Kidney (tissue), 13 donors: ENCODE measurements at regions not wholly inside any gene's neighbourhood (a gene's known extent, or its start where the extent isn't known, plus 50 kb on each side); places are given as distances from the start of the nearest gene placed in this dataset.

Experiments
- DNase-seq, 5 donors: peaks; one replicate each; pipeline ENCODE4 v3.0.0-alpha.2; 2013 to 2020
- FAIRE-seq: peaks from 2 replicates; lab custom pipeline; 2012; peaks lifted over from hg19 to GRCh38; lab: Jason Lieb, UNC
- H3K27ac ChIP-seq, 2 donors: one replicate each; pipeline ENCODE4 v1.7.0; 2013; ENCODE audit warnings: low read depth in 2 of 2, low read length in 2 of 2, inconsistent platforms in 1 of 2
- H3K27me3 ChIP-seq: one replicate; pipeline ENCODE4 v1.7.1; 2013; ENCODE audit warnings: low read length, inconsistent platforms; ENCODE audit not compliant: control insufficient read depth, insufficient read depth
- H3K36me3 ChIP-seq, 3 donors: one replicate each; pipeline versions ENCODE4 v1.7.0 to v1.7.1; 2013; ENCODE audit warnings: low read length in 3 of 3, control low read depth in 1 of 3, inconsistent platforms in 1 of 3; ENCODE audit not compliant: insufficient read depth in 3 of 3, control insufficient read depth in 2 of 3
- H3K4me1 ChIP-seq, 3 donors: one replicate each; pipeline versions ENCODE4 v1.7.0 to v1.7.1; 2013; ENCODE audit warnings: low read length in 3 of 3, inconsistent platforms in 1 of 3, low read depth in 1 of 3; ENCODE audit not compliant: control insufficient read depth in 2 of 3, insufficient read depth in 2 of 3
- H3K4me3 ChIP-seq, 3 donors: one replicate each; pipeline versions ENCODE4 v1.7.0 to v1.8.1; 2013; ENCODE audit warnings: low read length in 3 of 3, control low read depth in 1 of 3, inconsistent platforms in 1 of 3
- H3K9ac ChIP-seq, 3 donors: one replicate each; pipeline versions ENCODE4 v1.7.0 to v1.7.1; 2013; ENCODE audit warnings: low read length in 3 of 3, control low read depth in 1 of 3, inconsistent platforms in 1 of 3
- H3K9me3 ChIP-seq, 3 donors: one replicate each; pipeline versions ENCODE4 v1.7.0 to v1.7.1; 2013; ENCODE audit warnings: low read length in 3 of 3, control low read depth in 1 of 3, inconsistent platforms in 1 of 3; ENCODE audit not compliant: control insufficient read depth in 2 of 3, insufficient read depth in 1 of 3
- CTCF ChIP-seq: IDR thresholded peaks from 3 replicates; pipeline ENCODE4 v1.5.1; 2012; ENCODE audit warnings: mild to moderate bottlenecking, moderate library complexity, borderline replicate concordance; ENCODE audit not compliant: insufficient read depth; ENCODE audit errors: extremely low read depth
- intact Hi-C: fragments of 100-400 bp; cut with DNase I; formaldehyde crosslinking; loops from one replicate; pipeline ENCODE4 v1.11.1; 2022
- donor health status: control.
- donor health status: control.
- donor health status: control.
- donor health status: control.
- donor health status: control.
- donor health status: DM: yes; HTN: yes; CAD: no.
- donor health status: Normal renal cell carcinoma (clear cell type).

- FAIRE-seq = no peak
- intact Hi-C loops = no loop called here
Observed at GRCh38 chr6:81856872-81857271, 104.4 kb upstream of the TENT5A start.

GRCh38 chr6:81854474-81854873, 102.0 kb upstream of the TENT5A start:
- intact Hi-C loops = no loop called here
- FAIRE-seq (no peak), DNase-seq (no peak)
- Histone ChIP-seq H3K9me3 (no peaks in the 10 kb centered on the region), H3K9ac (no peak overlapping the region), H3K27me3 (no peaks in the 10 kb centered on the region), H3K27ac (no peak overlapping the region), H3K4me3 (no peak overlapping the region), H3K36me3 (no peaks in the 10 kb centered on the region), H3K4me1 (no peaks in the 10 kb centered on the region)
- no peak for TF ChIP-seq CTCF

More at GRCh38 chr6:81856872-81857271, 104.4 kb upstream of the TENT5A start:
- TF ChIP-seq CTCF = no peak
- no peak overlapping the region for H3K9ac ChIP-seq
- no peak overlapping the region for H3K4me3 ChIP-seq
- no peak for DNase-seq
- no peaks in the 10 kb centered on the region for H3K27me3 ChIP-seq
- no peaks in the 10 kb centered on the region for H3K9me3 ChIP-seq
- no peaks in the 10 kb centered on the region for H3K36me3 ChIP-seq
- no peak overlapping the region for H3K27ac ChIP-seq
- H3K4me1 ChIP-seq = no peaks in the 10 kb centered on the region

GRCh38 chr6:81853975-81854374, 101.5 kb upstream of the TENT5A start:
- H3K36me3 ChIP-seq = no peaks in the 10 kb centered on the region

More at GRCh38 chr6:81853975-81854374, 101.5 kb upstream of the TENT5A start:
- Histone ChIP-seq H3K4me1 (no peaks in the 10 kb centered on the region), H3K9ac (no peak overlapping the region), H3K27me3 (no peaks in the 10 kb centered on the region), H3K27ac (no peak overlapping the region), H3K4me3 (no peak overlapping the region), H3K9me3 (no peaks in the 10 kb centered on the region)
- FAIRE-seq = no peak
- intact Hi-C loops = no loop called here
- DNase-seq = no peak
- TF ChIP-seq CTCF = no peak
